Omental fat pad (tissue), 3 donors: ENCODE measurements at regions not wholly inside any gene's neighbourhood (a gene's known extent, or its start where the extent isn't known, plus 50 kb on each side); places are given as distances from the start of the nearest gene placed in this dataset.

ENCODE experiments used
- ATAC-seq: fragments of 150-250 bp; one replicate; pipeline ENCODE4 v1.9.1; 2016; ENCODE audit warnings: mild to moderate bottlenecking, moderate library complexity; ENCODE audit not compliant: low FRiP score
- DNase-seq: peaks from one replicate; pipeline ENCODE4 v3.0.0-alpha.2; 2019; ENCODE audit warnings: low spot score
- TF ChIP-seq, protein P1 (sequence below), 3 donors: fragments of 450-650 bp; IDR thresholded peaks; one replicate each; pipeline ENCODE4 v1.5.1; 2016 to 2017; ENCODE audit warnings: antibody characterized with exemption in 3 of 3, mild to moderate bottlenecking in 3 of 3, moderate library complexity in 2 of 3

DNA sequence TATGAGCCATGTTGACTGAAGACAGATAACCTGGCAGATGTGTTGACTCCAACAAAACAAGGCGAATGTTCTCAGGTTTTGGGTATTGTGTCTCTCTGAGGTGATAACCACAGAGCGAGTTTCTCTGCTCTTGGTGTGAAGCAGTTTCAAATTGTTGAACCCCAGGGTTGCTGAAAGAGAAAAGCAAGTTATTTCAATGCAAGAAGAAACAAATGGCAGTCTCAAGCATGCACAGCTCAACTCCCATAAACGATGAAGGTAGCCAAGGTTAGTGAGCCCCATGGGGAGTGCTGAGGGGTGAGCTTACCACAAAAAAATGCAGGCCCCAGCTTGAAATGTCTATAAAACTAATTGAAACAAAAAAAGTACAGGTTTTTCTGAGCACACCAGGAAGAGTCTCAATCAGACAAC lies 220.8 kb upstream of the DAPK1 start:
- no peak for DNase-seq
- ATAC-seq = no peak

DNA sequence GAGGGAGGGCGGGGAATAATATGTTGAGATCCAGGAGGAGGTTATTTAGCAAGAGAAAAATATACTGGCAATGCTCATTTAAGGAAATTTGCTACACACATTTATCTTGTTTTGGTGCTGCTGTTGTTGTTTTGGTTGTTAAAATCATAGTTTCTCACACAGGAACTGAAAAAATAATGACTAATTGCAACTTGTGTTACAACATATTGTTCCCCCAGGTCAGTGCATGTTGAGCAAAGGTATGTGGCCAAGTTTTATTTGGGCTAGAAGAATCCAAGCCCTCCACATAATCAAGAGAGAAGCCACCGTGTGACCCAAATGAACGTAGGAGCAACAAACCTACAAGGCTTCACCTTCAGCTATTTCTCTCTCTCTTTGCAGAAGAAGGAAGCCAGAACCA lies 220.3 kb upstream of the DAPK1 start:
- DNase-seq = no peak
- ATAC-seq = no peak
- TF ChIP-seq, protein P1, sequence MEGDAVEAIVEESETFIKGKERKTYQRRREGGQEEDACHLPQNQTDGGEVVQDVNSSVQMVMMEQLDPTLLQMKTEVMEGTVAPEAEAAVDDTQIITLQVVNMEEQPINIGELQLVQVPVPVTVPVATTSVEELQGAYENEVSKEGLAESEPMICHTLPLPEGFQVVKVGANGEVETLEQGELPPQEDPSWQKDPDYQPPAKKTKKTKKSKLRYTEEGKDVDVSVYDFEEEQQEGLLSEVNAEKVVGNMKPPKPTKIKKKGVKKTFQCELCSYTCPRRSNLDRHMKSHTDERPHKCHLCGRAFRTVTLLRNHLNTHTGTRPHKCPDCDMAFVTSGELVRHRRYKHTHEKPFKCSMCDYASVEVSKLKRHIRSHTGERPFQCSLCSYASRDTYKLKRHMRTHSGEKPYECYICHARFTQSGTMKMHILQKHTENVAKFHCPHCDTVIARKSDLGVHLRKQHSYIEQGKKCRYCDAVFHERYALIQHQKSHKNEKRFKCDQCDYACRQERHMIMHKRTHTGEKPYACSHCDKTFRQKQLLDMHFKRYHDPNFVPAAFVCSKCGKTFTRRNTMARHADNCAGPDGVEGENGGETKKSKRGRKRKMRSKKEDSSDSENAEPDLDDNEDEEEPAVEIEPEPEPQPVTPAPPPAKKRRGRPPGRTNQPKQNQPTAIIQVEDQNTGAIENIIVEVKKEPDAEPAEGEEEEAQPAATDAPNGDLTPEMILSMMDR (IDR thresholded peaks at IDR 0.05) = no peak

More for the DNA sequence above, 220.8 kb upstream of the DAPK1 start:
- TF ChIP-seq, protein P1 (IDR thresholded peaks at IDR 0.05) = no peak

DNA sequence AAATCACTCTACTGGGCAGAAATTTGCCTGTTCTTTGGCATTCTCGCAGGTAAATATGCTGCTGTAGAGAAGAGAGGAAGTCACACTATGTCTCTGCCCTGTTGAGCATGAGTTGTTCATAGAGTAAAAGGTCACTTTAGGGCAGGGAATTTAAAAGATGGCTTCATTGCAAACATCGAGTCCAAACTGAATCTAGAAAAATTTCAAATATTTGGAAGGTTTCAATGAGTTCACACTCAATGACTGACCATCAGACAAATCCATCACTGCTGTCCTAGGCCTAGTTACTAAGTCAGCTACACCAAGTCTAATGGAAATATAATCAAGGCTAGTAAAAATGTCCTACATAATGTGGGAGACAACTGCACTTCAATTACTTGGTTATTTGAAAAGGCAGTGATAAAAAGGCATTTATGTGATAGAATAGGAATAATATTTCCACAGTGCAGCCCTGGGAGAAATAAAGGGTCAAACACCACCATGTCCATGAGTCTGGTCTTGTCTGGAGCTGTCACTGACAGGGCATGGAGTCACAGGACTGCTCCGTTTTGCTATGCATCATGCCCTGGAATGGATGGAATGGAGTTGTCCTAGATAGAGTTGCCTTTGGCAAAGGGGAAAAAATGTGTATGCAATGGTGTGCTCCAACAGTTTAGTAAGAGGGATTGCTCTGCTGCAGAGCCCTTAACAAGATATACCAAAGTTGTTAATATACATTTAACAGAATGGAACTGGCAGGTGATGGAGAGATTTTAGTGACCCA lies 218.5 kb upstream of the DAPK1 start:
- DNase-seq = no peak
- TF ChIP-seq, protein P1 (IDR thresholded peaks at IDR 0.05) = no peak
- no peak for ATAC-seq

DNA sequence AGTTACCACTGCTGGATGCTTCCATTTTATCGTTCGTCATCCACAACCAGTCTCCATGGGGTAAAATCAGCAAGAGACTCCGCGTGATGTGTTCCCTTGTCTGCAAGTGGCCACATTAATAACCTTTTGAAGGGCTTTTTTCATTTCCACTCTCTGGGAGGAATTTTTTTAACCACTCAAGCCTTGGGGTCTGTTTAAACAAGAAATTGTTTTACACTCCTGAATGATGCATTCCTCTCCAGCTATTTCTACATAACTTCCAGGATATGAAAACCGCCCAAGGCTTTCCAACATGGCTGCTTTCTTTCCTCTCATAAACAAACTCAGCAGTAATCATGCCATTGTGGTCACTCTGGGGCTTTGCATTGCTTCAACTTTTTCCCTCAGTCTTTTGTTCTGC lies 217.2 kb upstream of the DAPK1 start:
- ATAC-seq (no peak), DNase-seq (no peak)
- TF ChIP-seq, protein P1 (IDR thresholded peaks at IDR 0.05) = no peak

DNA sequence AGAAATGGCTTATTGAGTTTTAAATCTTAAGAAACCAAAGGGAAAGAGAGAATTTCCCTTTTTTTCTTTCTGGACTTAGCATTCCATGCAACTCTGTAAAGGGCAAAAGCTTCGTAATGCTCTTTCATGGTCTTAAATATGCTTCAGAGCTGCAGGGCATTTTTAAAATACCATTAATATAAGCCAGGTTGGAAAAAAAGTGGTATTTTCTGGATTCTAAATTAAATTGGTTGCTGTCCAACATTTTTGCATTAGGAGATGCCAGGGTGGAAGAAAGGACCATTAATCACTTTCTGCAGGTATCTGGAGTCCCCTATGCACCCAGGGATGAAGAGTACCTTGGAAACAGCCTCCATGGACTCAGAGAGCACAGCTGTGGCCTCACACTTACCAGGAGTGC lies 215.1 kb upstream of the DAPK1 start:
- no peak for ATAC-seq

DNA sequence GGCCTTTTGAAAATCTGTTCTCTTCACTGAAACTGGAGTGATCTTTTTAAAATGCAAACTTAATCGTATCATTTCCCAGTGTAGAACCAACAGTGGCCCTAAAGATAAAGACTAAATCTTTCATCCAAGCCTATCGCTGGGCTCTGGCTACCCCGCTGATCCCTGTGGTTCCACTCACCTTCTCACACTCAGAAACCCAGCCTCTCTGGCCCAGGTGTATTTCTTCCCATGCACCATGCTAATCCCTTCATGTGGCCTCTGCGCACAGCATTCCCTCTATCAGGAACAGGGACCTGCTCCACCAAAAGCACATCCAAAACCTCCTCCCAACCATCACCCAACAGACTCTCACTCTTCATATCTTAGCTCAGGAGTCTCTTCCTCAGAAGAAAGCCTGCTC lies 214.1 kb upstream of the DAPK1 start:
- TF ChIP-seq, protein P1 (IDR thresholded peaks at IDR 0.05) = no peak
- DNase-seq (no peak), ATAC-seq (no peak)

More for the DNA sequence above, 215.1 kb upstream of the DAPK1 start:
- no peak for DNase-seq
- TF ChIP-seq, protein P1 (IDR thresholded peaks at IDR 0.05) = no peak

DNA sequence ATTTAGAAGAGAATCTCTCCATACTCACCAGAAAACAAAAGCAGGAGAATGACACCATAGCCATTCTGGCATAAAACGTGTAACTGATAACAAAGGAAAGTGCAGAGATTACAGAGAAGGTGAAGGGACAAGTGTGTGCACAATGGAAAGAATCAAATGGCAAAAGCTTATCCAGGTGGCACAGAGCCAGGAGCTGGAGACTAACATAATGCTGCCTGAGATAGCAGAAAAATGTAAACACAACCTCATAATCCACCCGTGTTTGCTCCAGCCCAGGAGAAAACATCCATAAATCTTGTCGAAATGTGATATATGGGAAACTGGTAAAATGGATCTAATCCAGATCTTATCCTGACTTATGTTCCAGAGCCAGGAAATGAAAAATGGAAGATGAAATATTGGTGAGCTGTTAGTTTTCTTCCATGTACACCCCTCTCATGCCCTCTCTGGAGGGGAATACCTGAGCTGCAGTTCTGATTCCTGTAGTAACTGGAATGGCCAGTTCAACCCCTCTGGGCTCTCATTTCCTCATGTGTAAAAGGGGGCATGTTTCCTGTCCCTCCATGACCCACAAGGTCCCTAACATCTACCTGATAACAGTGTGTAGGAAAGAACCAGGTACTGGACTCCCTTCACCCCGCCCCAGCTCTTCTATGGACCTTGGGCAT lies 212.3 kb upstream of the DAPK1 start:
- ATAC-seq (no peak), DNase-seq (no peak)
- TF ChIP-seq, protein P1 (IDR thresholded peaks at IDR 0.05) = no peak
